SK-N-SH (cell line): ENCODE measurements at regions not wholly inside any gene's neighbourhood (a gene's known extent, or its start where the extent isn't known, plus 50 kb on each side); places are given as distances from the start of the nearest gene placed in this dataset.

ENCODE experiments used
- CTCF ChIA-PET: fragments of 300-600, 350-600 bp; formaldehyde crosslinking; extraction: SDS; loops from one replicate; lab custom pipeline; 2021; lab: Yijun Ruan, JAX
- POLR2A ChIA-PET: fragments of 350-600 bp; sonication (Branson Sonifier 250); formaldehyde crosslinking; extraction: SDS; loops from one replicate; lab custom pipeline; 2020; ENCODE audit warnings: antibody characterized with exemption, inconsistent platforms; lab: Yijun Ruan, JAX
- DNase-seq: peaks from one replicate; pipeline ENCODE4 v3.0.0; 2012
- H2AFZ ChIP-seq: fragments of 200-600 bp; sonication (generic); 2 replicates; pipeline ENCODE4 v1.8.1; 2016; ENCODE audit warnings: antibody characterized with exemption, mild to moderate bottlenecking, low read depth
- H3F3A ChIP-seq: fragments of 200-600 bp; sonication (generic); replicated peaks from 2 replicates; pipeline ENCODE3; 2016; ENCODE audit warnings: antibody characterized with exemption, mild to moderate bottlenecking; ENCODE audit not compliant: insufficient read depth
- H3K27ac ChIP-seq, 2 experiments: fragments of 200-500 bp in 1 of 2; fragments of 200-600 bp in 1 of 2; sonication (Bioruptor generic) in 1 of 2; sonication (generic), shearing (Covaris generic) in 1 of 2; 2 replicates each; pipeline versions ENCODE4 v1.5.1 to v1.6.1; 2014 to 2016; ENCODE audit warnings: low read depth in 2 of 2, inconsistent platforms in 1 of 2, low read length in 1 of 2, mild to moderate bottlenecking in 1 of 2, mixed read lengths in 1 of 2
- H3K27me3 ChIP-seq: fragments of 200-600 bp; sonication (generic), shearing (Covaris generic); 2 replicates; pipeline ENCODE4 v1.6.1; 2016; ENCODE audit warnings: mixed run types; ENCODE audit not compliant: insufficient read depth
- H3K36me3 ChIP-seq, 2 experiments: fragments of 200-500 bp in 1 of 2; fragments of 200-600 bp in 1 of 2; sonication (Bioruptor generic) in 1 of 2; sonication (generic) in 1 of 2; replicated peaks in 1 of 2; 2 replicates each; pipeline versions ENCODE3 to v1.5.1; 2014 to 2016; ENCODE audit warnings: low read length in 1 of 2, mild to moderate bottlenecking in 1 of 2; ENCODE audit not compliant: insufficient read depth in 2 of 2, control insufficient read depth in 1 of 2
- H3K4me1 ChIP-seq, 2 experiments: fragments of 200-500 bp in 1 of 2; fragments of 200-600 bp in 1 of 2; sonication (Bioruptor generic) in 1 of 2; sonication (generic), shearing (Covaris generic) in 1 of 2; 2 replicates each; pipeline versions ENCODE4 v1.5.1 to v1.6.1; 2014 to 2016; ENCODE audit warnings: low read depth in 1 of 2, low read length in 1 of 2, mixed run types in 1 of 2; ENCODE audit not compliant: insufficient read depth in 2 of 2, control insufficient read depth in 1 of 2
- H3K4me2 ChIP-seq: fragments of 200-600 bp; sonication (generic), shearing (Covaris generic); 2 replicates; pipeline ENCODE4 v1.6.1; 2017; ENCODE audit warnings: mixed run types
- H3K4me3 ChIP-seq, 2 experiments: fragments of 200-500 bp in 1 of 2; fragments of 200-600 bp in 1 of 2; sonication (Bioruptor generic) in 1 of 2; sonication (generic), shearing (Covaris generic) in 1 of 2; 2 replicates each; pipeline versions ENCODE4 v1.5.1 to v1.8.1; 2014 to 2016; ENCODE audit warnings: low read depth in 2 of 2, inconsistent platforms in 1 of 2, low read length in 1 of 2, mild to moderate bottlenecking in 1 of 2, mixed read lengths in 1 of 2, moderate library complexity in 1 of 2
- H3K79me2 ChIP-seq: fragments of 200-600 bp; sonication (generic); 2 replicates; pipeline ENCODE4 v1.8.1; 2017; ENCODE audit warnings: mild to moderate bottlenecking; ENCODE audit not compliant: insufficient read depth
- H3K9ac ChIP-seq: fragments of 200-600 bp; sonication (generic); 2 replicates; pipeline ENCODE4 v1.6.1; 2017; ENCODE audit warnings: mixed run types
- H3K9me2 ChIP-seq: fragments of 200-600 bp; sonication (generic); 2 replicates; pipeline ENCODE4 v1.6.1; 2017; ENCODE audit warnings: mixed run types
- H3K9me3 ChIP-seq: fragments of 200-600 bp; sonication (generic); 2 replicates; pipeline ENCODE4 v1.6.1; 2017; ENCODE audit warnings: mixed run types, mild to moderate bottlenecking, moderate library complexity
- H4K20me1 ChIP-seq: fragments of 200-600 bp; sonication (generic); 2 replicates; pipeline ENCODE4 v1.6.1; 2017; ENCODE audit warnings: mild to moderate bottlenecking, mixed run types; ENCODE audit not compliant: insufficient read depth
- ELF1 ChIP-seq: IDR thresholded peaks from 2 replicates; pipeline ENCODE4 v1.4.0; 2012
- EP300 ChIP-seq, 2 experiments: IDR thresholded peaks; 2 replicates each; pipeline versions ENCODE4 v1.4.0 to v1.6.1; 2012; ENCODE audit warnings: borderline replicate concordance in 1 of 2, low read depth in 1 of 2, low read length in 1 of 2
- EZH2phosphoT487 ChIP-seq: fragments of 200-600 bp; sonication (generic); IDR thresholded peaks from 2 replicates; pipeline ENCODE4 v1.6.1; 2017; ENCODE audit warnings: low read depth, mixed run types, mild to moderate bottlenecking, antibody characterized with exemption, moderate library complexity, borderline replicate concordance
- FOSL2 ChIP-seq: IDR thresholded peaks from 2 replicates; pipeline ENCODE4 v1.4.0; 2012; ENCODE audit warnings: low read depth, mild to moderate bottlenecking, moderate library complexity, borderline replicate concordance
- FOXJ3 ChIP-seq: sonication (generic); formaldehyde crosslinking; IDR thresholded peaks from 2 replicates; pipeline ENCODE4 v1.5.1; 2020; ENCODE audit warnings: mild to moderate bottlenecking, missing genetic modification reagents
- JUND ChIP-seq: IDR thresholded peaks from 2 replicates; pipeline ENCODE4 v1.4.0; 2012
- MEF2A ChIP-seq: IDR thresholded peaks from 2 replicates; pipeline ENCODE4 v1.4.0; 2012; ENCODE audit warnings: low read depth, borderline replicate concordance
- MXI1 ChIP-seq: IDR thresholded peaks from 2 replicates; pipeline ENCODE4 v1.6.1; 2012; ENCODE audit warnings: mild to moderate bottlenecking, low read depth, low read length, improper control_type of control experiment
- NFIC ChIP-seq: IDR thresholded peaks from 2 replicates; pipeline ENCODE4 v1.4.0; 2012; ENCODE audit warnings: borderline replicate concordance
- NRF1 ChIP-seq: IDR thresholded peaks from 2 replicates; pipeline ENCODE4 v1.6.1; 2012; ENCODE audit warnings: low read depth, mild to moderate bottlenecking, low read length
- PBX3 ChIP-seq: IDR thresholded peaks from 2 replicates; pipeline ENCODE4; 2012
- POLR2AphosphoS5 ChIP-seq: IDR thresholded peaks from 2 replicates; pipeline ENCODE4 v1.6.1; 2012; ENCODE audit warnings: low read depth, low read length
- RCOR1 ChIP-seq: fragments of 150-350 bp; IDR thresholded peaks from 2 replicates; pipeline ENCODE4 v1.6.1; 2017; ENCODE audit warnings: antibody characterized with exemption, low read length
- RFX5 ChIP-seq: IDR thresholded peaks from 2 replicates; pipeline ENCODE4 v1.6.1; 2012; ENCODE audit warnings: mild to moderate bottlenecking, improper control_type of control experiment, low read length
- RXRA ChIP-seq: IDR thresholded peaks from 2 replicates; pipeline ENCODE4 v1.4.0; 2012; ENCODE audit warnings: low read depth, mild to moderate bottlenecking, borderline replicate concordance
- SIN3A ChIP-seq: IDR thresholded peaks from 2 replicates; pipeline ENCODE4 v1.6.1; 2012; ENCODE audit warnings: low read depth, mild to moderate bottlenecking, low read length, moderate library complexity, borderline replicate concordance
- TCF12 ChIP-seq: IDR thresholded peaks from 2 replicates; pipeline ENCODE4 v1.4.0; 2012
- USF2 ChIP-seq: fragments of 150-350 bp; IDR thresholded peaks from 2 replicates; pipeline ENCODE4 v1.6.1; 2017; ENCODE audit warnings: antibody characterized with exemption, low read length, low read depth, borderline replicate concordance
- ZBTB33 ChIP-seq: IDR thresholded peaks from 2 replicates; pipeline ENCODE4 v1.4.0; 2012; ENCODE audit warnings: low read depth, borderline replicate concordance
- WGBS: methylation state at CpG from one replicate; pipeline ENCODE4 v1.1.6; 2017; ENCODE audit warnings: low lambda C conversion rate; 5-methylcytosine and 5-hydroxymethylcytosine counted together

- no peaks in the 10 kb centered on the region for H3K36me3 ChIP-seq
- ChIA-PET CTCF (no interaction called here), POLR2A (no interaction called here)
- no peak overlapping the region for H3K4me3 ChIP-seq
- TF ChIP-seq POLR2AphosphoS5, result no peak
- TF ChIP-seq RCOR1, result no peak
- no peak for TF ChIP-seq ELF1
- TF ChIP-seq EZH2phosphoT487, result no peak
- TF ChIP-seq ZBTB33, result no peak
- no peak for TF ChIP-seq NRF1
- TF ChIP-seq RFX5, result no peak
- no peak for TF ChIP-seq USF2
- no peak for TF ChIP-seq SIN3A
- no peak for TF ChIP-seq RXRA
- no peak for TF ChIP-seq JUND
- no peak for TF ChIP-seq TCF12
- no peak for TF ChIP-seq PBX3
- TF ChIP-seq EP300 (IDR thresholded peaks at IDR 0.05; ENCODE audit: borderline replicate concordance in 1 of 2, low read depth in 1 of 2, low read length in 1 of 2), result no peak
- no peak for TF ChIP-seq FOSL2
- no peak for TF ChIP-seq MEF2A
- no peak for TF ChIP-seq FOXJ3 (CRISPR knock-in tag)
- TF ChIP-seq MXI1, result no peak
- TF ChIP-seq NFIC, result no peak
- TF ChIP-seq, all 33 proteins: peak for 0
- no peak overlapping the region for H3K4me2 ChIP-seq
- no peak overlapping the region for H3K27ac ChIP-seq
- no peaks in the 10 kb centered on the region for H3K79me2 ChIP-seq
- H3K4me1 ChIP-seq, result no peaks in the 10 kb centered on the region
- 4% methylated on average over 2 of the region's 2 CpGs for WGBS
- H2AFZ ChIP-seq, result no peak overlapping the region
- H4K20me1 ChIP-seq, result no peaks in the 10 kb centered on the region
- no peaks in the 10 kb centered on the region for H3F3A ChIP-seq
- no peak for DNase-seq
- no peaks in the 10 kb centered on the region for H3K9me3 ChIP-seq
- H3K9me2 ChIP-seq, result no peaks in the 10 kb centered on the region
- H3K9ac ChIP-seq, result no peak overlapping the region
- no peaks in the 10 kb centered on the region for H3K27me3 ChIP-seq
Observed at GRCh38 chr5:114988096-114988495, 181.6 kb downstream of the TRIM36 start.
